HG03139 (cell line): ENCODE measurements at regions not wholly inside any gene's neighbourhood (a gene's known extent, or its start where the extent isn't known, plus 50 kb on each side); places are given as distances from the start of the nearest gene placed in this dataset.

ENCODE experiments used
- ATAC-seq: cut with Tn5 transposase; IDR thresholded peaks from one replicate; pipeline ENCODE4 v1.9.1; 2021; ENCODE audit not compliant: unreplicated experiment

DNA sequence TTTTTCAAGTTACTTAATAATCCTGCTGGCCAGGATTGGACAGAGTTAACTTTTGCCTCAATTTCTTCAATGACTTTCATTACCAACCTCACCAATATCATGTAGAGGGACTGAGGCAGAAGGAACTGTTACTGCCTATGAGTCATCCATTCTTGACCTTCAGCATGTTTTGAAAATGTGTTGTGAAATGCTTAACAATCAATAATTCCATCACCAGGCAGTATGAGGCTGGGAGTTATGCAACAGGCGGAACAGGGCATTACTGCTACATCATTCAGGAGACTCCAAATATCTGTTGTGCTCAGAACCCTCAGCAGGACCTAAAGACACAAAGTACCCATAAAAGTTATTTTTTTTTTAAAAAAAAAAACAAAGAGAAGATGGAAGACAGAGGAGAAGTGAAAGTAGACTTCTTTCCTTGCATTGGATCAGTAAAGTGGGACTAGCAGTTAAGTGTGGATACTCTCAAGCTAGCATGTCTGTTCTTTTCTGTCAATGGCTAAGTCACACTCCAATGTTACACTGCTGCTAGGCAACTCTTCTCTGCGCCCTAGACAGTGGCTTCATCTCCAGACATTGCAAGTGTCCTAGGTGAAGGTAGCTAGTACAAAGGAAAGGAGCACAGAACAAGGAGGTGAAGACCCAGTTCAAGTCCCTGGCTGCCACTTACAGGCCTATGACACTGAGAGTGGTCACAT is 184.9 kb upstream of the LPP start:
- ATAC-seq: no peak

DNA sequence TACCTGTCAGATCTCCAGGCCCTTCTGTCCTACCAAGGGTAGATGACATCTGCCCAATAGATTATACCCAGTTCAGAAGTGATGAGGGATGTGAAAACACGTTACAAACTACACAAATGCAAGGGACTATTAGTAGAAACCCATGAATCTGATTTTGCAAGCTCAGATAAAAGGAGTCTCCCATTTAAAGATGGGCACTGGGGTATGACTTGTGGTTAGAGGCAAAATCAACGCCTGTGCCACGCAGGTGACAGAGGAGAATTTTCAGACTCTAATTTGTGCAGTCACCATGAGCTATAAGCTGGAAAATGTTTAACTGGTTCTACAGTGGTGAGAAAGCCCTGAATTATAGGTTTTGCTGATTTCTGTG is 184.4 kb upstream of the LPP start:
- no peak for ATAC-seq

DNA sequence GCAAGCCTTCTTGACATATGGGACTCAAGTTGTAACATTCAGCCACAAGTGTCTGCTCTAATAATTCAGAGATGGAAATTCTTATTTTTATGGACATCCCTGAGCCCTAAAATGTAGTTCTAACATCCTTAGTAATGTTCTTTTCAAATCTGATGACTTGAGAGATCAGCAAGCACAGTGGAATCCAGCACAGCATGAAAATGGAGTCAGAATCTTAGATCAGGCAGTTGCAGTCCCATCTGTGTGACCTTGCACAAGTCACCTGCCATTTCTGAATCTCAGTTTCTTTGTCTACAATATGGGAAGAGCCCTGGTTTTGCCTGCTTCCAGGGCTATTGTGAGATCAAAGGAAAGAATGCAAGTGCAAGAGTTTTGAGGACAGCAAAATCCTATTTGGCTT is 183.9 kb upstream of the LPP start:
- ATAC-seq: no peak

DNA sequence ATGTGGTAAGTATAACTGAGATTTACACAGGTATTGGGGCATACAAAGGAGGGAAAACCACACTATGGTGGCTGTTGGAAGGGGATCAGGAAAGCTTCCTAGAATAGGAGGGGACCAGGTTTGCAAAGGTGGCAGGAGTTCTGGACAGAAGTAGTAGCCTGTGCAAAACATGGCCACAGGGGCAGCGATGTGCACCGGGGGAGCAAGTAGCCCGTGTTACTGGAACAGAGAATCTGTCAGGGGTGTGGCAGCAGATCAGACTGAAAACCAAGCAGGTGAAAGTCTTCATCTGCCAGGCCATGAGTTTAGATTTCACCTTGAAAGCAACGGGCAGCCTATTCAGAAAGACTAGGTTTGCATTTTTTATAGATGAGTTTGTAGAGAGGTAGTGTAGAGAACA is 182.3 kb upstream of the LPP start:
- ATAC-seq: no peak

DNA sequence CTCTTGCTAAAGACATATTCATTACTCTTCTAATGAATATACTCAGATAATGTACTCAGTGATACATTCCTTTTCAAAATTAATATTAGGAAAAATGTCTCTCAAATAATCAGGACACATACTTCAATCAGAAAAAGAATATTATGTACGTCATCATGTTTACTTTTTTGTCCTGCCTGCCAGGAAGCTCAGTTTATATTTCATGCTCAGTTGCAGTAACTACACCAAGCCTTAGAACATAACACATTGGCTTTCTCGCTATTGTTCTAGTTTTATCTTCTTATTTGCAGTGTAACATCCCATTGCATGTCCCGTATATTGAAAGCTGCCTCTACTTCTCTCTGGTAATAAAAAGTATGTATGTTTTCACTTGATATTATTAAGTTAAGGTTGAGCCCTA is 181.5 kb upstream of the LPP start:
- ATAC-seq: no peak

DNA sequence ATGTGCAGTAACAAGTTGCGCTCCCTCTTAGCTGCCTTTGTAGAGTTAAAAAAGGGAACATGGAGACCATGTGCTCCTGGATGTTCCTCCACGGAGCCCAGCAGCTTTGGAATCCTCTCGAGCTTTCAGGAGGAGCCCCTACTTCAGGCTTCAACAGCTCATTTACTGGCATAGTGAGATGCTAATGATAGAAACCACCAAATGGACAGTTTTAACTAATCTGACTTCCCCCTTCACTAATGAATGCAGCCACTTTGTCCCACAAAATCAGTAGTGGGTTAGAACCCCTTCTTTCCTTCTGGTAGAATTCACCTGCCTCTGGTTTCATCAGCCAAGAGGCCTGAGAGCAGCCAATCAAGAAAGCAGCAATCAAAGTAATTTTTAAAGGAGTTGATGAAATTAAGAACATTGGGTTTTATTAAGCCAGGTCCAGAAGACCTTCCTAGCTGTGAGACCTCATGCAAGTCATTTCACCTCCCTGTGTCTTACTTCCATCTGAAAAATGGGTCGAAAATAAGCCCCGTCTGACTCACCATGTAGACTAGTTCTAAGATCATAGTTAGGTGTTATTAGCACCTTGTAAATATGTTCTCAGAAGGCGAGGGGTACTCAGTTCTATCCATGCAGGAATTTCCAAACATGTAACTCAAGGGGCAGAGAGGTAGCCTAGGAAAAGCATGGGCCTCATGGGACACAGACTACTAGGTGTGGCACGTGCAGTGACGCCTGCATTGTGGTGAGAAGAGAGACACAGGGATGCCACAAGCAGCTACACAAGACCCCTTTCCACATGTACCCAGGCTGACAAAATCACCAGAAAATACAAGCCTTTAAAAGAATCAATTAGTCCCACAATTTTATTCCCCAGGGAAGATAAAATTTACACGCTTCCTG is 179.7 kb upstream of the LPP start:
- ATAC-seq: no peak

DNA sequence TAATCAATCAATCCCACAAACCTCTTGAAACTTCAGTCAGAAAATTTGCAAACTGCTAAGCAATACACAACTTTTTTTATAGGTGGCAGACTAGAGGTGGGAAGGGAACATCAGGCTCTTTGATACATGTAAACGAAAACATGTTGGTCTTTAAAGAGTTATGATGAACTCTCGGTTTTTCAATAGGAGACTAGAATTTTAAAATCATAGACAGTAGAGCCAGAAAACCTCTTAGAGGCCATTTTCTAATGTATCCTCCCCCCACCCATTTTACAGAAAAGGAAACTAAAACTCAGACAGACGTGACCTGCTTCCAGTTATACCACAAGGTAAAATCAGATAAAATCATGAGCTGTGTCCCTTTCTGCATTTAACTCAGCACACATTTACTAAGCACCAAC is 179.1 kb upstream of the LPP start:
- no peak for ATAC-seq

DNA sequence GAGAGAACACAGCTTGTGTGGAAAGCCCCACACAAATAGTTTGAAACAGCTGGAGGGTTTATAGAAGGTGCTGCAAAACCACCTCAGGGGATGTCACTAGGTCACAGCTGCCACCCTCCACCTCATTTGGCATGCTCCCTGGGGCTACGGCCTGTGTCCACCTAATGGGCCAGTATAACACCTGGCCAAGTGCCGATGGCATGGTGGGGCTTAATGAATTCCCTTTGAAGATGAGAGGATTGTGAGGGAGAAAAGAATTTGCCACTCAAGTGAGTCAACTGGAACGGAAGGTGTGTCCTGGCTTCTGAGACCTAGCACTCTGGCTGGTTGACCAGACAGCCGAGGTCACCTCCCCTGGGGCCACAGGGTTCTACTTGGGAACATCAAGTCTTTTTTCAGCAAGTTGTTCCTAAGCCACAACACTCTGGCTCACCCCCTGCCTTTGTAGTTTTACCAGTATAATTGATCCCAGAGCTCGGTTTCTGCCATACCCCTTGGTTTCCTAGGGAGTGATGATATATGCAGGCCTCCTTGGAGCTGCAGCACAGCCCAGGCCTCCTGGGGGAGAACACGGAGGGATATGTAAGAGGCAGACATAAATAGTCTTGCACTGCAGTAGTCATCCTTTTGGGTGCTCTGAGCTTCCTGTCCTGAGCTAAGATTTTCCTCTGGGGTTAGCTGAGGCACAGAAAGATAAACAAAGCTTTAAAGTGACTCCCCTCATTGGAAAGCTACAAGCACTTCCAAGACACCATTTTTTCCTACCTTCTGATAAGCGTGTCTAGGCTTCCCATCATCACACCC is 178.2 kb upstream of the LPP start:
- no peak for ATAC-seq

DNA sequence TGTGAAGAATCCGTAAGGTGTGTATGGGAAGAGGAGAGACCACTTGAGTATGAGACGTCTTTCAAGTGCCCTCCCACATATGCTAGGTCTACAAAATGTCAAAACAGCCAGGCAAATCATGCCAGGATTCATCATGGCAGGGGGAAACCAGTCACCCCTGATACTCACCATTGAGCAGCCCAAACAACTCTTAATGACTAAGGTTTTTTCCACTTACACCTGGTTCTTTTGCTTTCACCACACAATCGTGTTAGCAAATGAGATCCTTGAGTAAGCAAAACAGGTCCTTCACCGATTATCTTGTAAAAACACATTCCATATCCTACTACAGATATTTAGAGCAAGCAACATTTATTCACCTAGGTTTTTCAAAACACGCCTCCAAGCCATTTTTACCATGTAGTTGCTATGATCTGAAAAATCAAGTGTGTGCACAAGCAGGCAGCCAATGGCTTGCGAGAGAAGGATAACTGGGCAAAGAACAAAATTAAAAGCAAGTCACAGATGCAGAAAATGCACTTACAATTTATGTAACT is 177.5 kb upstream of the LPP start:
- ATAC-seq: no peak

DNA sequence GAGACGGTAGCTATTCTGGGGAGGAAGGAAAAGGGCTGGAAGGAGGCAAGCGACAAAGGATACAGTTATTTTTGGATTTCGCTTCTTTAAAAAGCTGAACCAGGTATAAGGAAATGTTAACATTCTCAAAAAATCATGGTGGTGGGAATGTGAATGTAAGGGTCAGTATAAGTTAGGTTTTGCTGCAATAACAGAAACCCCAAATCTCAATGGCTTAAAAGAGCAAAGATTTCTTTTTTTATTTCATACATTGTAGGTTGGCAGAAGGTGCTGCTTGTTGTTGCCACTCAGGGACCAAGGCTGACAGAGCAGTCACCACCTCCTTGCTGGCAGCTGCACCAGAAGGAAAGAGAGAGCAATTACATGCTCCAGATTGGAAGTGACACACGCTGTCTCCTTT is 176.3 kb upstream of the LPP start:
- no peak for ATAC-seq

DNA sequence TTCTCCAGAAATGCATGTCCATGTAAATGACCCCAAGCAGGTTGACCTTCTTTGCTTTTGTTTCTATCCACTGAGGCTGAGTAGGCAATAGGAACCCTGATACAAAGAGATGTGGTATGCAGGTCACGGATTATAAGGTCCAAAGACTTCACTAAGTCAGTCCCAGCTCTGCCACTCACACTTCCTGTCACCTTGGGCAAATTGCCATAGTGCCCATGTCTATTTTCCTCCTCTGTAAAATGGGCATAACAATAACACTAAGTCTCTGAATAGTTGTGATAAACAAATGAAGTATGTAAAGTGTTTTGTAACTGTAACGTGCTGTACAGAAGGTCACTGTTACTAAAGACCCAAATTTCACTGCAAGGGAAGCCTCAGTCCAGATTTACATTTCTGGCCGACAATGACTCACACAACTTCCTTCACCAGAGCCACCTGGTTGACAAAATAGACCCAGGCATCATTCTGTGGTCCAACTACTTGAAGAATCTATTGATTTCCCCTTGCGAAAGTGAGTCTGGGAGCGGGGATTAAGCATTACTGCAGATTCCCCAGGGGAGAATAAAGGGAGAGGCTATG is 175.4 kb upstream of the LPP start:
- ATAC-seq: no peak

DNA sequence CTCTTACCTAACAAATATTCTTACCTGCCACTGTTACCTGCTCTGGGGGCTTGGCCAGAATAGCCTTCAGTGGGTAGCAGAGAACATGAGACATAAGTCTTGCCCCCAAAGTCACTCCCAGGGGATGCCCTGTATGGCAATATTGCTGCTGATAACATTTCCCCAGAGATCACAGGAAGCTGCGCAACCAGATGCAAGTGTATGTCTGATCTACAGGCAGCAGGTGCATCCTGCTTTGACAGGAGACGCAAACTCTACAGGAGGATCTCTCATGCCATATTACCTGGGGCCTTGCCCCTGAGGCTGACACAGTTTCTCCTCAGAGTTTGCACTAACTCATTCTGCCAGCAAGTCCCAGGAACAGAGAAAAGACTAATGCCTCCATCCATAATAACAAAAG is 174.4 kb upstream of the LPP start:
- no peak for ATAC-seq

DNA sequence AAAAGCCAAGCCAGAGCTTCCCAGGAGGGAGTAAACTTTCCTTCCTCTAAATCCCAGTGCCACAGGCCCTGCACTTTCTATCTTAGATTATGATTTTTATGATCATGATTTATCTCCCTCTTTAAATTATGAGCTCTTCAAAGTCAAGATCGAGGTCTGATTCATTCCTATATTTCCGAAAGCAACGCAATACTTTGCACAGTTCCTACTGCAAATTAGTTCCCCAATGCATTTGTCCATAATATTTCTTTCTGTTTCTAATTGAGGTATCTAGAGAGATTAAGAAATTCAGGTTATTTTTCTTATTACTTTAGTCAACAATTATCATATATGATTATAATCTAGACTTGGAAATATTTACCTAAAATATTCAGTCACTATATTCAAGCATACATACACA is 173.1 kb upstream of the LPP start:
- no peak for ATAC-seq

DNA sequence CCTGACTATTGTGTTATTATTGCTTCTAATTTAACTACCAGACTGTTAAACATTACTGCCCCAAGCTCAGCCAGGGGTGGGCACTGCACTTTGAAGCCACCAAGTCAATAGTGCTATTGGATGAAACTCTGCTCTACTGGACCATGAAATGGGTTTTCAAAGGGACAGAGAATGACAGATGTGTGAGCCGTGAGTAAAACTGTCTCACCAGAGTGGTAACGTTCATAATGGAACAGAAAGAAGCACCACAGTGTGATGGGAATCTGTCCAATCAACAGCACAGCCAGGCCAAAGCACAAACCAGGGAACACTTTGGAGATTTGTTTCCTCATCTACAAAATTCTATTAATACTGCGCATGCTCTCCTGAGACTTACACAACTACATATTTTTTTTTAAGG is 171.8 kb upstream of the LPP start:
- peak; percentile 44 for ATAC-seq

DNA sequence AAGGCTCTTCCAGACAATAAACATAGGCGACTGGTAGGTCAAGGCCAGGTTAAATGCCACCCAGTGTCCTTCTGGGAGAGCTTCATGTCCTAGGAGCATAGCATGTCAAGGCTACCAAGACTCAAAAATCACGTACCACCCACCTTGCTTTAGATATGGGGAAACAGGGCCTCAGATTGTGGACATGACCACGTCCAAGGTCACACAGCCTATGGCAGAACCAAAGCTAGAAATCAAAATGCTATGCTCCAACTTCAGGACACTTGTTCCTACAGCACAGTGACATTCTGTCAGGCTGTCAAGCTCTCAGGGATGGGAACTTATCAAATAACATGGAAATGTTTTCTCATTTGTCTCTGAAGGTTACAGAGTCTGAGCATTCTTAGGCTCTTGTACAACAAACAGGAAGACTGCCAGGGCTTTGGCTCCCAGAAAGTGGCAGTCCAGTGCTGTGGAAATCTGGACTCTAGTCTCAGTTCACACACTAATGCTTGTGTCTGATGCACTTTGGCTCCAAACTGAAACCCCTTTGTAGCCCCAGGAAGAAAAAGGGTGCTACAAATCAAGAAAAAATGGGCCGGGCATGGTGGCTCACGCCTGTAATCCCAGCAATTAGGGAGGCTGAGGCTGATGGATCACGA is 170.4 kb upstream of the LPP start:
- ATAC-seq: no peak

DNA sequence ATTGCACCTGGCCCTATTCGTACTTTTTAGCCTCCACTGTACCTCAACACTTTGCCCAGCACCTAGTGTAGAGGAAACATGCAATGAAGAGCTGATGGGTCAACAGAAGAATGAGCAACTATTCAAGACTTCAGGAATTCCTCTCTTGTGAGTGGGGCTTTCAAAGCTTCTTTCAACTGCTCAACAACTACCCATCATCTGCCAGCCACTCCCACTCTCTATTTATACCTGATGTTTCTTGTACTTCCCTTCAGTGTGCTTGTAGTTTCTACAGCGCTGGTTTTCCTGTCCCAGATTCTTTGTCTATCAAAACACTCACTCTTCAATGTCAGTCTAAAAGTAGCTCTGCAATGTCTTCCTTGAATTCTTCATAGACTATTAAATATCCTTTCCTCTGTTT is 168.3 kb upstream of the LPP start:
- ATAC-seq: no peak

DNA sequence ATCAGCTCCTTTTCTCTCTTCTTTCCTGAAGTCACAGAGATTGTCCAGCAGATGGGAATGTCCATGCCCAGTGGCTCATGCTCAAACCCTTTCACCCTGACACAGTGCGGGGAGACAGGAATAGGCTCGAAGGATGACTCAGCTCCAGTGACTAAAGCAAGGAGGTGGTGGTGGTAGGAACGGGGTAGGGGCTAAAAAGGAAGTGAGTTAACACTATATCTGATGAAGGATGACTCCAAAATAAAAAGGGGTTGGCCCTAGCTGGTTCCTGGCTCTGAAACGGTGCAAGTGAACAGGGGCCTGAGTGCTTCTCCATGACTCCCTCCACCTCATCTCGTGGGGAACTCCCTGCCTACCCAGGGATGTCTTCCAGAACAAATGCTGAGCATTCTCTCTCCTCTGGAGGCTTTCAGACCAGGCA is 167.4 kb upstream of the LPP start:
- no peak for ATAC-seq

DNA sequence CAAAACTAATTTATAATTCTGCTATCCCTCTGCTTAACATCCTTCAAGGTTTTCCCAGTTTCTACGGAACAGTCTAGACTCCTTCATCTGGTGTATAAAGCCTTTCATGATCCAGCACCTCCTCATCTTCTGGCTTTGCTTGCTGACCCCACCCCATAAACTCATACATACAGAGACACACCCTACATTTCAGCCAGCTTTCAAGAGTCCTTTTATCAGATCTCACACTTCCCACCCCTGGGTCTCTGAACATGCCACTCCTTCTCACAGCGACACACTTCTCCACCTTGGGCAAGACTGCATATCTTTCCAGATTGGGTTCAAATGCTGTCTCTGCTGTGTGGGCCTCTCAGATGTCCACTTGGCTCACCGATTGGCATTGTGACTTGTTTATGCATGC is 166.8 kb upstream of the LPP start:
- ATAC-seq: no peak

DNA sequence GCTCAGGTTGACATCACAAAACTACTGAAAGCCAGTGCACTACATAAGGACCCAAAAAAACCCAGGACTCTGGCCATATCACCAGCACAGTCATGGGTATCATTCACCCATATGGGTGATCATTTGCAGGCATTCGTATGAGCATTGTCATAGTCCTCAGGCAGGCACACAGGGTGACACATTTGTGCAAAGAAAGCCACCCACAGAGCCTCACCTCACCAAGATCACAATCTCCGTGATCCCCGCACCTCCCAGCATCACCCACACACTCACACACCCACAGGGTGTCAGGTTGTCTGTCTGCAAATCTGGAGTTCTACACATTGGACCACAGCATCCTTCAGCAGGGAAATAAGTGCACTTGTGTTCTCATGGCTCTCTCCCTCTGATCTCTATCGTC is 166.0 kb upstream of the LPP start:
- no peak for ATAC-seq

DNA sequence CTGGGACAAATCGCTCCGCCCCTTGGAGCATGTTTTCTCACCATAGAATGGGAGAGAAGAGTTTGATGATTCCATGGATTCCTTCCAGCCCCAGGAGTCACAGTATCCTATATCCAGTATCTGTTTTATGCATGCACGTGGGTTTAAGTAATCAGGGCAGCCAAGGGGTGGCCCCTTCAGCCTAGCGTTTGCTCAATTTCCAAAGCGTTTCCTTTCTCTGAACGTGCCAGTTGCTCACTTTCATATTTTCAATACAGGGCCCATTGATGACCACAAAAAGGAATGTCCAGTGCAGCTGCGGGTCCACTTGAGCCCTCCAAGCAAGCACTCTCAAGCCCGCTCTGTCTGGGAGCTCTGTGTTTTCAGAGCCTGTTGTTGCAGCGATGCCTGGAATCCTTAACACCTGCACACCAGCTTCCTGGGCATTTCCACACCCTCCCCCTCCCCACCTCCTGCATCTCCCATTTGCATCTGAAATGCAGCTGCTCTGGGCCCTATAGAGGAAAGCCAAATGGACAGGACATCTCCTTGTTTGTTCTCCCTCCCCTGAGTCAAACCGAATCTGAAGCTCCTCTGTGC is 164.3 kb upstream of the LPP start:
- ATAC-seq: no peak
